HG03066 (cell line): ENCODE measurements at regions not wholly inside any gene's neighbourhood (a gene's known extent, or its start where the extent isn't known, plus 50 kb on each side); places are given as distances from the start of the nearest gene placed in this dataset.

Experiments used
- ATAC-seq: cut with Tn5 transposase; IDR thresholded peaks from one replicate; pipeline ENCODE4 v1.9.1; 2021; ENCODE audit warnings: low read depth; ENCODE audit not compliant: unreplicated experiment

GRCh38 chr18:78017869-78018268, 768.2 kb downstream of the GALR1 start:
- ATAC-seq: no peak

GRCh38 chr18:78021196-78021595, 771.5 kb downstream of the GALR1 start:
- ATAC-seq: no peak

- ATAC-seq: no peak
These were observed 781.9 kb downstream of the GALR1 start for GRCh38 chr18:78031589-78031988.

- ATAC-seq: no peak
These were observed 782.3 kb downstream of the GALR1 start for GRCh38 chr18:78031991-78032390.

GRCh38 chr18:78032574-78032973, 782.9 kb downstream of the GALR1 start:
- no peak for ATAC-seq

GRCh38 chr18:78034755-78035154, 785.1 kb downstream of the GALR1 start:
- no peak for ATAC-seq

GRCh38 chr18:78041218-78041617, 791.6 kb downstream of the GALR1 start:
- no peak for ATAC-seq

- no peak for ATAC-seq
These were observed 797.0 kb downstream of the GALR1 start for GRCh38 chr18:78046631-78047030.

GRCh38 chr18:78049281-78049680, 799.6 kb downstream of the GALR1 start:
- no peak for ATAC-seq

GRCh38 chr18:78054801-78055200, 805.2 kb downstream of the GALR1 start:
- ATAC-seq: no peak

- no peak for ATAC-seq
These were observed 806.4 kb downstream of the GALR1 start for GRCh38 chr18:78056011-78056410.

- ATAC-seq: no peak
These were observed 820.4 kb downstream of the GALR1 start for GRCh38 chr18:78069784-78070664.

GRCh38 chr18:78071166-78071710, 821.6 kb downstream of the GALR1 start:
- no peak for ATAC-seq

- no peak for ATAC-seq
These were observed 822.1 kb downstream of the GALR1 start for GRCh38 chr18:78071776-78072175.

- ATAC-seq: no peak
These were observed 822.7 kb downstream of the GALR1 start for GRCh38 chr18:78072375-78072774.

GRCh38 chr18:78073275-78073674, 823.6 kb downstream of the GALR1 start:
- ATAC-seq: no peak

- ATAC-seq: no peak
These were observed 824.9 kb downstream of the GALR1 start for GRCh38 chr18:78074400-78075020.

- no peak for ATAC-seq
These were observed 830.4 kb downstream of the GALR1 start for GRCh38 chr18:78080081-78080480.

- ATAC-seq: no peak
These were observed 831.1 kb downstream of the GALR1 start for GRCh38 chr18:78080761-78081160.

- no peak for ATAC-seq
These were observed 833.2 kb downstream of the GALR1 start for GRCh38 chr18:78082816-78083215.

- no peak for ATAC-seq
These were observed 835.9 kb downstream of the GALR1 start for GRCh38 chr18:78085241-78086185.
